HG02763 (cell line): ENCODE measurements at regions not wholly inside any gene's neighbourhood (a gene's known extent, or its start where the extent isn't known, plus 50 kb on each side); places are given as distances from the start of the nearest gene placed in this dataset.
A peak's percentile ranks its signal among the peaks of the same experiment; 100 is the strongest.

Source experiments
- ATAC-seq: cut with Tn5 transposase; IDR thresholded peaks from one replicate; pipeline ENCODE4 v1.9.1; 2021; ENCODE audit warnings: mild to moderate bottlenecking, moderate library complexity; ENCODE audit not compliant: unreplicated experiment

GRCh38 chr17:56648321-56648720 lies 54.8 kb downstream of the NOG start:
- no peak for ATAC-seq

GRCh38 chr17:56648806-56649205 lies 55.3 kb downstream of the NOG start:
- ATAC-seq, result no peak

GRCh38 chr17:56652628-56653027 lies 59.1 kb downstream of the NOG start:
- no peak for ATAC-seq

GRCh38 chr17:56653877-56654276 lies 60.4 kb downstream of the NOG start:
- ATAC-seq, result peak; percentile 96

DNA sequence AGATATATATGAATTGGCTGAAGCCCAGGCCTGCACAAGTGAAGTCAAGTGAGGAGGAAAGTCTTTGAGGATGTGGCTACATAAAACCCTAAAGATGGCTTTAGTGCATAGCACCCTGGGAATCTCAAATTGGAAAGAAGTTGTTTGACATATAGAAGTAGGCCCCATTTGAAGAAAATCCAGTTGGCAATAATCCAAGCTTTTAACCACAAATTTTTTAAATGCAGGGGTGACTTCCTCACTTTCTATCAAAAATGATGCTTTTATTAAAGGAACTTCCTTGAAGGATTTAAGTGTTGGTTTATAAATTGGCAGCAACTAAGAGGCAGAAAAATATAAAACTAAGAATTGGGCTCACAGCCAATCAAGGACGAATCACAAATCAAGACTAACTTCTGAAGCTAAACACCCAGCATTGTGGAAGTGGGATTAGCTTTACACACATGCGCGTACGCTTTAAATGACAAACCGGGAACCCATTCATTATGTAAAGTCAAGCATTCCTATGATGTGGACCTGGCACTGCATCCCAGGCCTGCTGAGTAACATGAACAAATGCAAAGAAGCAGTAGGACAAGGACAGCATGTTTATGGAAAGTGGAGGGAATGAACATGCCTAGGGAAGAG lies 63.3 kb downstream of the NOG start:
- ATAC-seq, result no peak

DNA sequence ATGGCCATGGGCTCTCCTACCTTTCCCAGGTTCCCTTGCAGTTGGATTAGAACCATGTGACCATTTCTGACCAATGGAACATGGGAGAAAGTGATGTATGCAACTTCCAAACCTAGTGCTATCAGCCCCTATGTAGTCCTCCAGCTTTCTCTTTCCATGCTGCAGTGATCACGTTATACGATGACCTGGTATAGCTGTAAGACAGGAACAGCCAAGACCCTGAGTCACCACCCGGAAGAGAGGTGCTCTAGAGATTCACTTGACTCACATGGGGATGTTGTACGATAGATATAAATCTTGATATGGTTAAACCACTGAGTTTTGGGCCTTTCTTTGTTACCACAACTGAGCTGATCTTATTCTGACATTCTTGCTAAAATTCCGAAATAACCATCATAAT lies 65.1 kb downstream of the NOG start:
- no peak for ATAC-seq

DNA sequence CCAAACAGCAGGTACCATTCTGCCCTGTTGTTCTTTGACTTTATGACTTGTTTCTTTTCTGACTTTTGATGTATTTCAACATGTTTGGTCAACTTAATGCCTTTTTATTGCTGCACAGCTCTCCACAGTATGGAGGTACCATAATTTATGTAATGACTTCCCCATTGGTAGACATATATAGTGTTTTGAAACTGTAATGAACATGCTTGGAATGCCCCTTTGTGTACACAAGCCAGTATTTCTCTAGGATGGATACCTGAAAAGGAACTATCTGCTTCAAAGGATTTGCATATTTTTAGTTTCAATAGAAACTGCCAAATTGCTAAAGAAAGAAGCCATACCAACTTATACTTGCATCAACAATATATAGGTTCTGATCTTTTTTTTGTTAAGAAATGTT lies 66.1 kb downstream of the NOG start:
- ATAC-seq, result no peak

- ATAC-seq, result no peak
These were observed 68.4 kb downstream of the NOG start for GRCh38 chr17:56661906-56662305.

- ATAC-seq, result no peak
These were observed 72.4 kb downstream of the NOG start for GRCh38 chr17:56665864-56666263.

- no peak for ATAC-seq
These were observed 74.5 kb downstream of the NOG start for GRCh38 chr17:56667925-56668458.

- no peak for ATAC-seq
These were observed 78.7 kb downstream of the NOG start for GRCh38 chr17:56672195-56672594.

GRCh38 chr17:56674401-56674925 lies 81.0 kb downstream of the NOG start:
- no peak for ATAC-seq

GRCh38 chr17:56675876-56676660 lies 82.6 kb downstream of the NOG start:
- no peak for ATAC-seq

GRCh38 chr17:56676810-56677209 lies 83.3 kb downstream of the NOG start:
- ATAC-seq, result no peak

DNA sequence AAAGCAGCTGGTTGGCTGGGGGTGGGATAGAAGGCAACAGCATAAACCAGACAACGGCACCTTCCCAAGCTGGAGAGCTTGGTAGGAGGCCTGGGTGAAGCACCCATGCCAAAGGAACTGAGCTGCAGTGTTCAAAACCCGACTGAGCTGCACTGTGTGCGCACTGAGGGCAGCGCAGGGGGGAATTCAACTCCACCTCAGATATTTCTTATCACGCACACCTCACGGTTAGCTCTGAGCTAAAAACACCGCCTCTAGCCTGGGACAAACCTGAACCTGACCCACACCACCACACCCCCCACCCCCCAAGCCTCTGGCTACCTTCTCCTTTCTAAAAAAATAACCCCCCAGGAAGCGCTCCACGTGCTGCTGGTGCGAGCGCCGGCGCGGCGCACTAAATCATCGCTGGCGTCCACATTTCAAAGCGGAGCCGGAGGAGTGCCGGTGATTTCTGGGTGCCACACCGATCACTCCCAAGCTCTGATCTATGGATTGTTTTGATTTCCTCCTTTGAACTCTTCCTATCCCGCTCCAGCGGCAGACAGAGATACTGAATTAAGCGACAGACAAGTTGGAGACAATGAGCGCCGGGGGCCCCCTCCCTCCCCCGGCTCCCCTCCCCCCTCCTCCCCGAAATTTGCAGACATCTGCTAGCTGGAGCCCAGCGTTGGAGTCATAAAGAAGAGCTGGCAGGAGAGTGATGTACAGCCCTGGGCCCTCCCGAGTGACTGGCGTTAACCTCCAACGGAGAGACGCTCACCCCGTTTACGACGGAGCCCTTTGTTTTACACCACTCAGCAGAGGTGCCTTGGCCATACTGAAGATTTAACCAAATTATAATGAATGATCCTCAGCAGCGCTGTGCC lies 85.0 kb downstream of the NOG start:
- no peak for ATAC-seq

GRCh38 chr17:56679115-56679776 lies 85.7 kb downstream of the NOG start:
- no peak for ATAC-seq

GRCh38 chr17:56679777-56680422 lies 86.4 kb downstream of the NOG start:
- ATAC-seq, result no peak

DNA sequence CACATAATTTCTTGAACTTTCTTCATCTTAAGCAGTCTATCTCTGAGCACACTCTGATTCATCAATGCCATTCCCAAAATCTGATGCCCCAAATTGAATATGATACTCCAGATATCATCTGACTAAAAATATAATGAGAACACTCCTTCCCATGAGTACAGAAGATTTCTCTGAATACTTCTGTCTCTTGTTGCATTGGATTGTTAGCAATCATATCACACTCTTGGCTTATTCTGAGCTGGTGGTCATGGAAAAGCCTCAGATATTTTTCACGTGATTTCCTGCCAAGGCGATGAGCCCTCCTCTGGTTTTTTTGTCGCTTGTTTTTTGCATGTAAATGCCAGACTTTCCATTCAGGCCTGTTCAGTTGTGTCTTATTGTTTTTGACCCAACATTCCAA lies 87.2 kb downstream of the NOG start:
- ATAC-seq, result no peak

- ATAC-seq, result peak; percentile 44
These were observed 88.2 kb downstream of the NOG start for GRCh38 chr17:56681561-56682266.

GRCh38 chr17:56688151-56688550 lies 94.7 kb downstream of the NOG start:
- ATAC-seq, result no peak
